Frontal cortex (tissue), 3 donors: ENCODE measurements at regions not wholly inside any gene's neighbourhood (a gene's known extent, or its start where the extent isn't known, plus 50 kb on each side); places are given as distances from the start of the nearest gene placed in this dataset.
A peak's percentile ranks its signal among the peaks of the same experiment; 100 is the strongest.
"Not testable (repeated sequence)": the region's sequence is repeated elsewhere in the genome, so short reads cannot be mapped to it uniquely, and the experiment has no call there.

ENCODE experiments used
- DNase-seq, 2 donors: peaks; one replicate each; pipeline ENCODE4 v3.0.0; 2012; ENCODE audit warnings: low spot score in 2 of 2
- FAIRE-seq: peaks from 2 replicates; lab custom pipeline; 2012; peaks lifted over from hg19 to GRCh38; lab: Jason Lieb, UNC
- donor health status: control.
- donor health status: control.
- donor health status: control.

DNA sequence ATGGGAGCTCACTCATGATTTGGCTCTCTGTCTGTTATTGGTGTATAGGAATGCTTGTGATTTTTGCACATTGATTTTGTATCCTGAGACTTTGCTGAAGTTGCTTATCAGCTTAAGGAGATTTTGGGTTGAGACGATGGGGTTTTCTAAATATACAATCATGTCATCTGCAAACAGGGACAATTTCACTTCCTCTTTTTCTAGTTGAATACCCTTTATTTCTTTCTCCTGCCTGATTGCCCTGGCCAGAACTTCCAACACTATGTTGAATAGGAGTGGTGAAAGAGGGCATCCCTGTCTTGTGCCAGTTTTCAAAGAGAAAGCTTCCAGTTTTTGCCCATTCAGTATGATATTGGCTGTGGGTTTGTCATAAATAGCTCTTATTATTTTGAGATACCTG lies 173.8 kb upstream of the ZNF521 start:
- DNase-seq, FAIRE-seq: not testable (repeated sequence)

DNA sequence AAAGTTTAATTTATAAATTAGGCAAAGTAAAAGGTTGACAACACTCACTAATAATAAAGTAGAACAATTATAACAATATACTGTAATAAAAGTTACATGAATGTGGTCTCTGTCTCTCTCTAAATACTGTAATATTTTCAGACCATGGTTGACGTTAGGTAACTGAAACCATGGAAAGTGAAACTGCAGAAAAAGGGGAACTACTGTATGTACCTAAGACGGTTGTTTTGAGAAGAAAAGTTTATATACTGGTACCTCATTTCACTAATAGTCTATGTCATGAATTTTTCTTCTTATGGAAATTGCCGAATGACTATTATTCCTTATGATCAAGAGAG lies 166.7 kb upstream of the ZNF521 start:
- FAIRE-seq (no peak), DNase-seq (no peak)

DNA sequence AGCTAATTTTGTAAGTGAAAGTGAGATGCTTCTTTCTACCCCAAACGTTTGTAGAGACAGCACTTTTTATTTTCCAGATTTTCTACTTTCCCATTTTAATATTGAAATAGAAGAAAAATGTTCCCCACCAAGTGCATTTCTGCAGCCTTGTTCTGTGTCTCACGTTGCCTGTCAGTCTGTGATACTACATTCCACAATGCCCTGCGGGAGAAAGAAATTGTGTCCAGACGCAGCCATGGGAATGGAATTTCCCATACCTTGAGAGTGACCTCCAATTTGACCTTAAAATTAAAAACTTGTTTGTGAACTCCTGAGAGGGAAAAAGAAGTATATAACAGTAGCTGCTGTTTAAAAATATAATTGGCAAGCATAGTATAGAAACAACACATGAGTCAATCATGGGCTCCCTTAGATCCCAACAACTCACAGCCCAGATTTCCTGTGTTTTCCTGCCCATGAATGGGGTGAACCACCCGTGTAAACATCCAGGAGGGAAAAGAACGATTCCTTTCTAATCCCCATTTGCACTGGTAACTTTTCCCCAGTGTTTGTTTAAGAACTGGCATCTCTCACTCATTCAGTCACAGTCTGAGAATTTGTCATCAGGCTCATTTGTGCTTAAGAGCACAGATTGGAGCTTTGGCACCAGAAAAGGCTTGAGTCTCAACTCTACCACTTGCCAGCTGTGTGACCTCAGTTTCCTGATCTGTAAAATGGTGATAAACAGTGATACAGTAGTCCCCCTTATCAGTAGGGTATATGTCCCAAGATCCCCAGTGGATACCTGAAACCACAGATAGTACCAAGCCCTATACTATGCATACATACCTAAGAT lies 166.1 kb upstream of the ZNF521 start:
- FAIRE-seq: no peak

DNA sequence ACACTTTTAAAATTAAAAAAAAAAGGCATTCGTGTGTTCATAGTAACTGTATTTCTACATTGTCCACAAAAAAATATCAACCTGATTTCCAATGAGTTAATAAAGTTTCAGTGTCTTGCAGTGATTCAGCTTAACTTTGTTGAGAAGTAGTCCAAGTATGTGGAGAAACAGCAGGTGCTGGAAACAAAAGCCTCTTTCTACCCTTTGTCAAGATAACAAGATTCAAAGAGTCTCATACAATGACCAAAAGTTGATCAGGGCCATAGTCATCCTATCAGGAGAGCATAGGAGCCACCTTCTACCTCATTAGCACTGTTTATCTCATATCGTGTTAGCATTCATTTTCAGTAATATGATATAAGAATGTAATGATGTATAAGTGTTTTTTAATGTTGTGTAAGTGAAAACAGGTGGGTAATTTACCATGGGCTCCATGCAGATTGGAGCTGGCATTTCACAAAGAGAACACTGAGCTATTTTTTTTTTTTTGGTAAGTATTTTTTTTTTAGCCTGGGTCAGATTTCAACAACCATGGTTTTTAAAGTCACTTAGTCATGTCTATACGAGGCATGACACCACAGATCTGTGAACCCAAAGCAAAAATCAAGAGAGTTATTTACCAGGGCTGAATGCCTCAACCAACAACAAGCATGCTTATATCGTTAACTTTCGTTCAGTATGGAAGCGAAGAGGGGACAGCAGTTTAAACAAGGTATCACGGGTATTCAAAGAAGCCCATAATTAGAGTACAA lies 165.0 kb upstream of the ZNF521 start:
- DNase-seq (no peak), FAIRE-seq (no peak)

More for the DNA sequence above, 166.1 kb upstream of the ZNF521 start:
- no peak for DNase-seq

DNA sequence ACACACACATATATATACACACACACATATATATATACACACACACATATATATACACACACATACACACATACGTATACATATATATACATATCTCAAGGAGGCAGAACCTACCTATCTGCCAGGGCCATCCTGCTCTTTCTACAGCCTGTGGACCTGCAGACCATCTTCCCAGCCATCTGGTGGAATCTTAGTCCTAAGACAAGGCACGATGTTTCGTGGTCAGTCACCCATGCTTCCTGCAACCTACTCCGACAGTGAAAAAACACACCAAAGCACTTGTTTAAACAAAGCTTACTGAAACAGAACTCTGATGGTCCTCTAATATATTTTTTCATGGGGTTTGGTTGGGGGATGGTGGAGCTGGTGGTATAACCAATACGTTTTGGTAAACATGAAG lies 164.2 kb upstream of the ZNF521 start:
- FAIRE-seq: no peak
- DNase-seq: no peak

DNA sequence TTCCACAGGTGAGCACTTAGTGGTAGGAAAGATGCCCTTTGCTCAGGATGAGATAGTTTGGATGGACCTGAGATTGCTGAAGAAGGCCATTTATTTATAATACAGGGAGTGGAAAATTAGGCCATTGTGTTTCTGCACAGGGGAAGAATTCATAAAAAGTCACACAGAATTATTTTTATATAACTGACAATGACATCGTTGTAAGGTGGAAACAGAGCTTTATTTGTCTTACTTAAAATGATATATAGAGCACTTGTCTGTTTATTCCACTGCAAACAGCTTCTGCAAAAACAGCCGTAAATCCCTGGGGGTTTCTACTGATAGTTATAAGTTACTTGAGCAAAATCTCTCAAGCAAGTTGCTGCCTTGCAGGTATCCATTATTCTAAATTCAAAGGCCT lies 158.1 kb upstream of the ZNF521 start:
- FAIRE-seq: no peak
- no peak for DNase-seq

DNA sequence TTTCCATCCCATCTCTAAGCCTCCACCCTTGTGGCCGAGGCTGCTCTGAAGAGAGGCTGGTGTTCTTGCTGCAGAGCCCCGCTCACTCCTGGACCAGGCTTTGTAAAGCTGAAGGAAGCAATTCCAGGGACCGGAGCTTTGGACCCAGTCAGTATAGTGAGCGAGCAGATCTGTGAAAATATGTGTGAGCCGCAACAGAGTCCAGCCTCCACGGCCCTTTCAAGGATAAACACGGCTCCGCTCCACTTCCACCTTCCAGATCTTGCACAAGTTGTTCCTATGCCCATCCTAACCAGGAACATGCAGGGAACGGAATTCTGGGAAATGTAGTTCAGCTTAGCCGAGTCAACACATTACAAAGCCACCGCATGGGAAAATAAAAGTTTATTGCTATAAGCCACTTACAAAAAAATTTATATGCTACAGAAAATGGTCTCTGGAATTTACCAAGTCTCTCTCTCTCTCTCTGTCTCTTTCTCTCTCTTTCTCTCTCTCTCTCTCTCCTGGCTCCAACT lies 151.7 kb upstream of the ZNF521 start:
- DNase-seq: peak; percentile 2 to 15
- FAIRE-seq: no peak

DNA sequence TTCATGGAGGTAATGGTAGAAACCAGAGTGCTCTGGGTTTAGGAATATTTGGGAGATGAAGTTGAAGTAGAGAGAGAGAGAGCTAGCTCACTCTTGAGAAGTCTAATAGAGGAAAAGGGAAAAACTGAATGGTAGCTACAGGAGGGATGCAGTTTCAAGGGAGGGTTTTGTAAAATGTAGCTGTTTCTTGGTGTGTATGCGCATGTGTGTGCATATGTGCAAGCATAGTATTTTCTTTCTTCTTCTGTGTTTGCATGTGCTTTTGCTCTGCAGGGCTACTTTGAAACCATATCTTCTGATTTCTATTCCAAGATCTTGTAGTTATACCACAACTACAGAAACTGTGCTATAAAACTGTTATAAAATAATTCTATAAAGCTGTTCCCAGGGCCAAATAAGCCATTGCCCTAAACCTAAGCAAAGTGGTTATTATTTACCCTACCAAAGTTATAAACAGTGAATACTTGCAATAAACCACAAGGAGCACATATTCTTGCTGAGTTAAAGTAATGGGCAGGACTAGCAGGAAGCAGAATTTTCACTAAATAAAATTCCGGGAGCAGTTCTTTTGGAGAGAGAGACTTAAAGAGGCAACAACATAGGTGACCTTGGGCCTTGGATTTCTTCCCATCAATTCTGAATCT lies 145.3 kb upstream of the ZNF521 start:
- DNase-seq: no peak
- no peak for FAIRE-seq

DNA sequence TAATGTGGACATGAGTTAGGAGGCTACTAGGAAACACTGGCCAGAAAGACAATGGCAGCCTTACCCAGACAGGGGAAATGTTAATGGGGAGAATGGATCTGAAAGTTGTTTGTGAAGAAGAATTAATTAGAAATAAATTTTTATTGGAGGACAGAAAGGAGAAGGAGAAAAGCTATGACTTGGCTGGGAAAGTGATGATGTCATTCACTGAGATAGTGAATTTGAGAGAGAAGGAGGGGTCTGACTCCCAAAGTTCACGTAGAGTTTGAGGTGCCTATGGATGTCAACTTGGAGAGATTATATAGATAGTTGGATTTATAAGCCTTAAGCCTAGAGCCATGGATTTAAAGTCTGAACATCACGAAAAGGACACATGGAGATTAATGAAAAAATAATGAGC lies 144.6 kb upstream of the ZNF521 start:
- FAIRE-seq (no peak), DNase-seq (no peak)

DNA sequence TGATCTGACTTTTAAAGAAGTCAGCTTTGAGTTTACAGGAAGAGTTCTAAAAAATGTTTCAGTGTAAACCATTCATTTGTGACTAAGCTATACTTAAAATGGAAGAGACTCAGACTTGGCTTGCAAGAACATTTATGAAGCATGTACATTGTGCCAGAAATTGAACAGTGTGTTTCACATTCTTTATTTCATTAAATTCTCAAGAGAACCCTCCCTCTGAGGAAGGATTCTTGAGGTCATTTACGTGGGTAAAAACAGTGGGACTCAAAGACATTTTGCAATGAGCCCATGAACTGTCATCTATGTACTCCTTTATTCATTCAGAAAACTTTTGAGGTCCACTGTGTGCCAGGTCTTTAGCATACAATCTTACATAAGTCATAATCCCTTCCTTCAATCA lies 143.6 kb upstream of the ZNF521 start:
- no peak for FAIRE-seq
- no peak for DNase-seq

DNA sequence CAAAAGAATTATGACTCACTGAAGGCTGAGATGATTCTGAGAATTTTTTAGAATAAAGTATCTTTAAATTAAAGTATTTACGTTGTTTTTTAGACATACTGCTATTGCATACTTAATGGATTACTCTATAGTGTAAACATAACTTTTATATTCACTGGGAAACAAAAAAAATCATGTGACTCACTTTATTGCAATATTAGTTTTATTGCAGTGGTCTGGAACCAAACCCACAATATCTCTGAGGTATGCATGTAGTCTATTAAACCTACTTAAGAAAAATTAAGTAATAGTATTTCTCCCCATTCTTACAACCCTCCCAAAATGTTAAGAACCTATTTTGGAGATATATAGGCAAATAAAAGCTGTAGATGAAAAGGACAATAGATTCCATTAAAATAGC lies 142.9 kb upstream of the ZNF521 start:
- no peak for DNase-seq
- no peak for FAIRE-seq

DNA sequence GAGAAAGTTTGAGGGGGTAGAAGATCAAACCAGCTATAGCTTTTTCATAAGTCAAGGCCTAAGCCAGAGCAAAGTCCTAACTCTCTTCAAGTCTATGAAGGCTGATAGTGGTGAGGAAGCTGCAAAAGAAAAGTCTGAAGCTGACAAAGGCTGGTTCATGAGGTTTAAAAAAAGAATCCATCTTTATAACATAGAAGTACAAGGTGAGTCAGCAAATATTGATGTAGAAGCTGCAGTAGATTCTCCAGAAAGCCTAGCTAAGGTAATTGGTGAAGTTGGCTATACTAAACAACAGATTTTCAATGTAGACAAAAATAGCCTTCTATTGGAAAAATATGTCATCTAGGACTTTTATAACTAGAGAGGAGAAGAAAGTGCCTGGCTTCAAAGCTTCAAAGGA lies 141.4 kb upstream of the ZNF521 start:
- FAIRE-seq (no peak), DNase-seq (no peak)

DNA sequence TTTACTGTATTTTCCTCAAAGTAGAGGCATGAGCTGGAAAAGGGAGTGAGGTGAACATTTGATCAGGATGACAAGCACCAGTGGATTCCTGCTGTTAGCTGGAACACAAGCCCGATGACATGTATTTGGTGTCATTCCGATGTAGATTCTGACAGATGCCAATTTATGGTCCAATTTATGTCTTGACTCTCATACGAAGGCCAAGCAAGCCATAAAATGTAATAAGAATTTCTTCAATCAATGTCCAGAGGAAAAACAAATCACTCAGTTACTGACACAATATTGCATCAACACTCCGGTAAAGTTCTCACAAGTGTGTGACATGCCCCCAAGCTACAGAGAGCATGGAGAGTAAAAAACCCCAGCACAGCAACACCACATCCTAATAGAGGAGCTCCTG lies 138.3 kb upstream of the ZNF521 start:
- DNase-seq: no peak
- no peak for FAIRE-seq

DNA sequence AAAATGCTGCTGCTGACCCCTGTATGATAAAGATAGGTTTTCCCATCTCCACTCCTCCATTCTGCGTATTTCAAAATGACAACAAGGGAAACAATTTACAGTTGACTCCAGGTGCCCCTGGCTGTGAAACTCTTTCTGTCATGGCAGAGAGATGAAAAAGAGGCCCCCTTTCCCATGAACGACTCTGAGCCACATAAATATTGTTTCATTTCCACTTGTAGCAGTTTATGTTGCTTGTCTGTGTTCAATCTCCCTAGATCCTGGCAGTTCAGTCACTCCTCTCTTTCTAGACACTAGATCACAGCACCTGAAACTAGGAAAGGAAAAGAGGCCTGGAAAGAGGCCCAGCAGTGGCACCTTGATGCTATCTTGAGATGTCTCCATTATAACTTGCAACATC lies 121.0 kb upstream of the ZNF521 start:
- DNase-seq (no peak), FAIRE-seq (no peak)

DNA sequence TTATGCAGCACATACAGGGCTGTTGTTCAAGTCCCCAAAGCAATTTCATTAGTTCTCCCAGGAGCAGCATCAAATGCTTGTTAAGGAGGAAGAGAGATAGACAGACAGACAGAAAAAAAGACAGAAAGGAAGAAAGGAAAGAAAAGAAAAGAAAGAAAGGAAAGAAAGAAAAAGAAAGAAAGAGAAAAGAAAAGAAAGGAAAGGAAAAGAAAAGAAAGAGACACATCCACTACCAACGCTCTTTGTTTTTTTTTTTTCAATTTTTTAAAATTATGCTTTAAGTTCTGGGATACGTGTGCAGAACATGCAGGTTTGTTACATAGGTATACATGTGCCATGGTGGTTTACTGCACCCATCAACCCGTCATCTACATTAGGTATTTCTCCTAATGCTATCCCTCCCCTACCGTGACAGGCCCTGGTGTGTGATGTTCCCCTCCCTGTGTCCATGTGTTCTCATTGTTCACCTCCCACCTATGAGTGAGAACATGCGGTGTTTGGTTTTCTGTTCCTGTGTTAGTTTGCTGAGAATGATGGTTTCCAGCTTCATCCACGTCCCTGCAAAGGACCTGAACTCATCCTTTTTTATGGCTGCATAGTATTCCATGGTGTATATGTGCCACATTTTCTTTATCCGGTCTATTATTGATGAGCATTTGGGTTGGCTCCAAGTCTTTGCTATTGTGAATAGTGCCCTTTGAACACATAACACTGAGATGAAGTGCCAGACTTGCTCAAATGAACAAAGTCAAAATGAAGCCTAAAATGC lies 119.0 kb upstream of the ZNF521 start:
- DNase-seq, FAIRE-seq: not testable (repeated sequence)

DNA sequence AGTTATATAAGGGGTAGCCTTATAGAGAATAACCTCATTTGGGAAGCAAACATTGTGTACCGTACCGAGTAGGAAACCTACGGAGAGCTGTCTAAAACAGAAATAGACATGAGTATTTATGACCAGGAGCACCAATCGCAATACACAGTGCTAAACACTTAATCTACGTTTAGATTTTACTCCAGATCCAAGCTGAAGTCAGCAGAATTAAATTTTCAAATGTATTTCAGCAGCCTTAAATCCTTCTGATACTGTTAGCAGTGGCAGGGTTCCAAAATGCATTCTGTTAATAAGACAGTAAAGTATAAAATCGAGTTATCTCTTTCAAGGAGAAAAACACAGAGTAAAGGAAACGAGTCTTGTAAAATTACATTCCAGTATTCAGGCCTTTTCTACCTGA lies 118.1 kb upstream of the ZNF521 start:
- no peak for FAIRE-seq
- DNase-seq: no peak

DNA sequence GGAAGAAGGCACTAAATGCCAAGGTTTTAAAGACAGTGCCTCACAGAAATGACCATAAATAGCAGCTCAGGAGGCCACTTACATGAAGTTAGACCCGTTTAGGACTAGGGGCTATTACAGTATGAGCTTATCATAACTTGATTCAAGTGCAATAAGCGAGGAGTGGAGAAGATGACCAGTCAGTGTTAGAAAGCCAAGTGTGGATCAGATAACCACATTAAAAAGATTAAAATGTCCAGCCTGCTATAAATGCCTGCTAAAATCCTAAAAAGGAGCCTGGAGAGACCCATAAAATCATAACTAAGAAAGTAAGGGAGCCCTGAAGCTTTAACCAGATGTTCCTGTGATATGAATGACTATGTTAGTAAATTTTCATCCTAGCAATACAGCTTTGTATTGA lies 117.5 kb upstream of the ZNF521 start:
- FAIRE-seq (no peak), DNase-seq (no peak)

DNA sequence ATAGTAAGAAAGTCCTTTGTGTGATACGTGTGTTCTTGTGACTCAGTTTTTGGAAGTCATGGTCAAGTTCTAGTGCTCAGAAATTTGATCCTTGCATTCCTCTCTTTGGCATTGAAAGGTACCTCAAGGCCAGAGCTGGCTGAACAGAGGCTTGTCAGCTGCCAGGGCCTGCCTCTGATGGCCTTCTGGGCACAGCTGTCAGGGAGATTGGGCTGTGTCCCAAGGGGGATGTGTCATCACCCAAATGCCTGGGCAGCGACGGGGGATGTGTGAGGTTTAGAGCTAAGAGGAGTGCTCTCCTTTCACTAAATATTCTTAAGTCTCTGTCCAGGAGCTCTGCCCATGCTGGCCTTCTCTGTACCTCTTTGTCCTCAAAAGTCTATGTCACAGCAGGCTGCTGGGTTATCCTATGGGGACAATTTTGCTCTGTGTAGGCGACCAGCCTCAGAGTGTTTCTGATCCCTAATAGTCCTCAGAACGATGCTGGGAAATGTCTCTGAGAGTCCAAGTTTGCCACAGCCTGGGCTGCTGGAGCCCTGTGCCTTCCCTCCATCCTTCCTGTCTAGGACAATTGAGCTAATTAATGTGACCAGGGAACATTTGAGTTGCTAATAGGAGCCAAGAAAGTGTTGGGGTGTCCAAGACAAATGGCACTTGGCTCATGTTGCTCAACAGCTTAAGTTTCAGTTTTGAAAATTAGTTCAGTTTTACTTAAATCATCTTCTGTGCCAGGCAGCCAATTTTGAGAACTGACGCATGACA lies 115.4 kb upstream of the ZNF521 start:
- no peak for DNase-seq
- no peak for FAIRE-seq

DNA sequence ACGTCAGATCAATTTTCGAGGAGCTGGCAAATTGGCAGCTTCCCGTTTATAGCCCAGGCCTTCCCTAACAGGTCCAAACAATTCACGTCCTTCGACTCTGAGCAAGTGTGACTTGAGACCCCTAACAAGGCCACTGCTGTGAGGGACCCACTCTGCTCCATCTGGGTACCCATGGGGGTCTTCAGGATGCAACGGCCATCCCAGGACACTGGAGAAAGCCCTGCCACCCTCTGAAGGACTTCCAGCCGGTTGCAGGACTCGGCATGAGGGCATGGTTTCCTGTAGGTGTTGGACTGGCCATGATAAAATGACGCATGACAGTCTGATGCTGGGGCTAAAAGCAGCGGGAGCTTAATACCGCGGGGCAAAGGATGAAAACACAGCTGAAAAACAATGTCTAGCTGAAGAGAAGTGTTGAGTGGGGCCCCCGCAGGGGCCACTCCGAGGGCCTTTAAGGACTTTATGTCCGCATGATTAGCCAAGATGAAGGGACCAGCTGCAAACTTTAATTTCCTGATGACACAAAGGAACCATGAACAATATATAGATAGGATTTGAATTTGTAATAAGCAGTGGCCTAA lies 113.3 kb upstream of the ZNF521 start:
- no peak for FAIRE-seq
- DNase-seq: no peak
